Fibroblast of gingiva (primary cell): ENCODE measurements at regions not wholly inside any gene's neighbourhood (a gene's known extent, or its start where the extent isn't known, plus 50 kb on each side); places are given as distances from the start of the nearest gene placed in this dataset.
"Not testable (repeated sequence)": the region's sequence is repeated elsewhere in the genome, so short reads cannot be mapped to it uniquely, and the experiment has no call there.

Experiments
- DNase-seq: peaks from one replicate; pipeline ENCODE4 v3.0.0-alpha.2; 2011; ENCODE audit warnings: low read depth

DNA sequence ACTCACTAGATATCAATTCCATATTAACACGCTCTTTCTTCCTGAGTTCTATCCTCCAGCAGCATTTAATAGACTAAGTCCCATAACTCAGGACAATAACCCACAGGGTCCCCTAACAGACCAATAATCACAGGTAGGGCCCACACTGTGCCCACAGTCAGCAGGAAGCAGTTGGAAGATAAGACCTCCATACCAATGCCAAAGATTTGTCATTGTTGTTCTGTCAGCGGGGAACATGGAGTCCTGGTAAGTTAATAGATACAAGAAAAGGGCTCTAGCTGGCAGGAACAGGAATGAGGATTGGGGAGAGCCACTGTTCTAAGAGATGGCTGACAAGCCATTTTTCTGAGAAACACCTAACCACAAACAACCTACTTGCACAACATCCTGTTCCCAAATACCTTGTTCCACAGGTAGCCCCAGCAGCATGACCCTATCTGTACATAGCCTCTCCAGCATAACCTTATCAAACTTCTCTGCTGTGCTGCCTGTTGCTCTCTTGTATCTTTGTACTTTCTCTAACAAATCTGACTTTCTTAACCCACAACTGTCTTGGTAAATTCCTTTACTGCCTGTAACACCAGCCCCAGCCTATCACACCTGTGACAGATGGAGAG, 142.0 kb upstream of the KCNJ15 start:
- DNase-seq: no peak

- no peak for DNase-seq
These were observed 140.9 kb upstream of the KCNJ15 start for GRCh38 chr21:38115870-38116269.

- DNase-seq: no peak
These were observed 137.0 kb upstream of the KCNJ15 start for GRCh38 chr21:38119793-38120192.

- DNase-seq: not testable (repeated sequence)
These were observed 136.2 kb upstream of the KCNJ15 start for GRCh38 chr21:38120679-38120983.

DNA sequence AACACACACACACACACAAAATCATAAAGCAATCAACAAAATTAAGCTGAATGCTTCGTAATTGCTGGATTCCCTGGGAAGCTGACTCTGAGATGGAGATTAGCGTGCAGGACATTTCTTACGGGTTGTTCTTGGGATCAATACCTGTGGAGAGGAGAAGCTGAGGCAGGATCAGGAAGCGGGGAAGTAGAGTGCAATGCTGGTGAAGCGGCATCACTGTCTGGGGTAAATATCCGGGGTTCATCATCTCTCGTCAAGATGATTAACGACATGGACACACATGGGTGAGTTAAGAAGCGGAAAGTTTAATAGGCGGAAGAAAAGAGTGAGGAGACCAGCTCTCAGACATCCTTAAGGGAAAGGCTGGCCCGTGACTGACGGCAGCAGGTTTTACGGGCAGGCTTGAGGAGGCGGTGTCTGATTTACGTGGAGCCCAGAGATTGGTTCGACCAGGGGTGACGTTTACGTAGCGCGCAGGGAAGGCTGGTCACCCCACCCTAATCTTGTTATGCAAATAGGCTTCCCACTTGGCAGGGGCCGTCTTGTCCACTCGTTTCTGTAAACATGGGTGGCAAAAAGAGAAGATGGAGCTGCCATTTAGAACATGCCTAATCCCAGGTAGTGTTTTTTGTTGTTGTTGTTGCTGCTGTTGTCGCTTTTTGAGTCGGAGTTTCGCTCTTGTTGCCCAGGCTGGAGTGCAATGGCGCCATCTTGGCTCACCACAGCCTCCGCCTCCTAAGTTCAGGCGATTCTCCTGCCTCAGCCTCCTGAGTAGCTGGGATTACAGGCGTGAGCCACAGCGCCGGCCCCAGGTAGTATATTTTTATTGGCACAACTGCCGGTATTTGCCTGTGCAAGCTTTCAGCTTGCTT, 135.6 kb upstream of the KCNJ15 start:
- DNase-seq: no peak

- DNase-seq: no peak
These were observed 134.7 kb upstream of the KCNJ15 start for GRCh38 chr21:38121888-38122720.

DNA sequence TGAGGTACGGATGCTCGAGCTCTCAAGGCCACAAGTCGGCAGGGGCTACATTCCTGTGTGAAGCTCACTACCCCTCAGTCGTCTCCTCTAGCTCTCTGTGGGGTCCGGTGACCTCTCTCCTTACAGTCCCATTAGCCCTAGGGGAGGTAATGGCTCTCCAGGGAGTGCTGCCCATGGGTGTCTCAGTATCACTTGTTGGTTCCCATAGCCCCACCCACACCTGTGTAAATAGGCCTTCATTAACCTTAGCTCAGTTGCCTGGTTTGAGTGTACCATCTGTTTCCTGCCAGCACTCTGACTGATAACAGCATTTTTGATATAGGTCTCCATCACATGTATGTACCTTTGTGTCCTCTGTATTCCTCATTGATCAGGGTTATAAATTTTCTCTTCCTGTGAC, 133.2 kb upstream of the KCNJ15 start:
- DNase-seq: no peak

GRCh38 chr21:38126666-38127303, 130.0 kb upstream of the KCNJ15 start:
- DNase-seq: peak; percentile 4

- no peak for DNase-seq
These were observed 127.1 kb upstream of the KCNJ15 start for GRCh38 chr21:38129711-38130110.

DNA sequence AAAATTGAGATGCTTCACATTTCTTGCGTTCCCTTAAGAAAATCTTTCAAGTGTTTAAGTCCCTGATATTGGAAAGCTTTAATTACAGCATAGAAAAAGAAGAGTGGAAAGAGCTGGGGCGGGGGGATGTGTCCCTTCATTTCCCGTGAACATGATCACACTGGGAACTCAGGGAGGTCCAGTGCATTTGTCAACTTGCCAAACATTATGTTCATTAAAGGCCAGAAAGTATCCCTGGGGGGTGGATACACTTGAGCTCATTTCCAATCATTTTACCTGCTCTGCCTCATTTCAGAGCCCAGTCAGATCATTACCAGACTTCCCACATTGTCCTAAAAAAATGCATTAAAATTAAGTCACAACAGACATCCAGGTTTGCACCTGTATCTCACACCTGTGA, 123.6 kb upstream of the KCNJ15 start:
- DNase-seq: no peak

DNA sequence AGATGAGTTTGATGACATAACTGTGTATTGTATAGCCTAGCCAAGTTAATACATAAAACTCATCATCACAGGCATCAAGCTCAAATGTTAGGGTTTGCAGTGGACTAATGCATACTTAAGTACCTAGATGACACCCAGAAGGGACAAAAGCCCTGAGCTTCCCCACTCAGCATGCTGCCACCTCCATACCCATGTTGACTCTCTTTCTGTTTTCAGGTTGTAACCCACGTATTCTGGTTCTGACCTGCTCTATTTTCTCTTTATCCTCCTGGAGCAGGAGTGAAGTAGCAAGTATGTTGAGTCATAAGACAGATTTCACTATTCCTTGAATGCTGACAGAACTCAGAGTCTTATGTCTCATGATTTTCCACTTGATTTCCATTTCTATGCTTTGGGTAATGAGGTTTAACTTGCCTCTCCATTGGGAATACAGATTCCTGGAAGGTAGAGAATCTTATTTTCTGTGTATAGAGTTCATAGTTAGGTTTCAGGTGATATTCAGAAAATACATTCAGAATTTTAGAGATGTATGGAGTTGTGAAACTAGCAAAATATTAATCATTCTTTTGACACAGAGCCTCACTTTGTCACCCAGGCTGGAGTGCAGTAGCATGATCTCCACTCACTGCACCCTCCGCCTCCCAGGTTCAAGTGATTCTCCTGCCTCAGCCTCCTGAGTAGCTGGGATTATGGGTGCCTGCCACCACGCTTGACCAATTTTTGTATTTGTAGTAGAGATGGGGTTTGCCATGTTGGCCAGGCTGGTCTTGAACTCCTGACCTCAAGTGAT, 122.5 kb upstream of the KCNJ15 start:
- DNase-seq: no peak

- DNase-seq: no peak
These were observed 120.6 kb upstream of the KCNJ15 start for GRCh38 chr21:38136201-38136600.

DNA sequence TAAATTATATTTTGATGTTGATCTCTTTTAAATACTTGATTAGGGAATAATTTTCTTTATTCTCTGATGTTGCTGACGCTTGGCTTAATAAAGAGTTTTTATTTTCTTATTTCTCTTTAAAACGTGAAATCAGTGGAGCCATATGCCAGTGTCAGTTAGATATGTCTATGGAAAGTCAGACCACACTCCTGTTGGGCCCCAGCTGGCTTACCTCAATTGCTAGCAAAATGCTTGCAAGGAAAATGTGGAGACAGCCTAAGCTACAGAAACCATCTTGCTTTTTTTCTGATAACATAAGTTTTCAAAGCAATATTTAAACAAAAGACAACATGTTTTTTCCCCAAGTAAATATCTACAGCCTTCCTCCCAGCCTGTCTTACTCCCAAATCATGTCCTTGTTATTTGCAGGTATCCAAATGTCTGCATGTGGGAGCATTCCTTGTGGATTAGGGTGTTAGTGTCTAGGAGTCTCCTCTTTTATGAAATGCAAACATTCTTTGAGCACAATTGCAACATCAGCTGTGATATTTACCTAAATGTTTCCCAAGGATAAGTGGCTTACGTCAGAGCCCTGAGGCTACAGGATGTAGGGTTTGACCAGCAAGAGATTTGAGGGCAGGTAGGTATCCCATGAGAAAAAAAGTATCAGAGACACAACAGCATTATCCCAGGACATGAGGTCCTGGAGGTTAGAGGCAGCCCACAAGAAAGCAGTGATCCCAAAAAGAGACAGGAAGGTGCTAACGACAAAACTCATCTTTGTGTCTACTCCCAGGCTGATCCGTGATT, 117.2 kb upstream of the KCNJ15 start:
- DNase-seq: no peak

GRCh38 chr21:38140207-38140903, 116.4 kb upstream of the KCNJ15 start:
- DNase-seq: peak; percentile 40

DNA sequence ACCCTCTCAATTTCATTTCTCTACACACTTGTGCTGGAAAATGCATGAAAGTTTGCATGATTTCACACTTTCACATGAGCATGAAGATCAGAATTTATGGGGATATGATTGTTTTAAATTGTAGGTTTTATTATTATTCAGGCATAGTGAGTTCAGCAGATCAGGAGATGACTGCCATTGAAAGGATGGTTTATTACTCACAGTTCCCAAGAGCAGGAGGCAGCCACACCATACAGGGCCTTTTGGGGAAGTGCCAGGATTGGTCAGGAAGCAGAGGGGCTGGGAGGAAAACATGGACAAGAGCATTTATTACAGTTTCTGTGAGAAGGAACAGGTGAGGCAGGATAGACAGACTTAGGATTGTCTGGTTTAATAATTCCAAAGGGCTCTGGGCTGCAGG, 114.6 kb upstream of the KCNJ15 start:
- no peak for DNase-seq

DNA sequence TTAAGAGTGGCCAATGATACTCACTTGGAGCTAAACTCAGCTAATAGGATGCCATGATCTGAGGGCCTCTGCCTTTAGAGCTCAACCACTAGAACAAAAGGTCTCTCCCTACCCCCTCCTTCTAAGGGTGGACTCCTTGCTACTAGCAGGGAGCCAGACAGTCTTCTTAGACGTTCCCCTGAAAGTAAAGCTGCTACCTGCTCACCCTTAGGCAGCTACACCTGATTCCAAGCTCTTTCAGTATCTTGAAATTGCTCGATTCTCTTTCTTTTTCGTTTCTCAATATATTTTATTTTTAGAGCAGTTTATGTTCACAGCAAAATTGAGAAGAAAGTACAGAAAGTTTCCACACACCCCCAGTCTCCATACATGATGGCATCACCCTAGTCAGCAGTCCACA, 112.6 kb upstream of the KCNJ15 start:
- DNase-seq: no peak

DNA sequence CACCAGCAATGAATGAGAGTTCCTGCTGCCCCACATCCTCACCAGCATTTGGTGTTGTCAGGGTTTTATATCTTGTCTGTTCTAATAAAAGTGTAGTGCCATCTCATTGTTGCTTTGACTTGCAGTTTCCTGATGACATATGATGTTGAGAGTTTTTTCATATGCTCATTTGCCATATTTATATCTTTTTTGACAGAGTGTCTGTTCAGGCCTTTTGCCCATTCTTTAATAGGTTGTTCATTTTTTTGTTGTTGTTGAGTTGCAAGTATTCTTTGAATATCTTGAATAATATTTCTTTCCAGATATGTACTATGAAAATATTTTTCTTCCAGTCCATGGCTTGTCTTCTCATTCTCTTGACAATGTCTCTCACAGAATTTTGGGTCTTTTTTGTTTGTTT, 111.7 kb upstream of the KCNJ15 start:
- no peak for DNase-seq

DNA sequence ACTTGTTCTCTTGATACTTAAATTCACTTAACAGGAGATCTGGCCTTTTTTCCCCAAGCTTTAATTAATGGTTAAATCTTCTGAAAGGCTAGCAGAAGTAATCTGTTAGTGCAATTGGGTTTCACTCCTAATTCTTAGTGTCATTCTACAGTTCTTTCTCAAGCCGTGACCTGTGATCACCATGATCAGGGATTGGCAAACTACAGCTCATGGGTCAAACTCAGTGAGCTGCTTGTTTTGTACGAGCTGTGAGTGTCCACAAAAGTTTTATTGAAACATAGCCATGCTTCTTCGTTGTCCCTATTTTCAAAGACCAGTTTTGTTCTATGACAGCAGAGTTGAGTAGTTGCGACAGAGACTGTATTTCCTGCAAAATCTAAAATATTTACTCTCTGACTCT, 109.4 kb upstream of the KCNJ15 start:
- no peak for DNase-seq

DNA sequence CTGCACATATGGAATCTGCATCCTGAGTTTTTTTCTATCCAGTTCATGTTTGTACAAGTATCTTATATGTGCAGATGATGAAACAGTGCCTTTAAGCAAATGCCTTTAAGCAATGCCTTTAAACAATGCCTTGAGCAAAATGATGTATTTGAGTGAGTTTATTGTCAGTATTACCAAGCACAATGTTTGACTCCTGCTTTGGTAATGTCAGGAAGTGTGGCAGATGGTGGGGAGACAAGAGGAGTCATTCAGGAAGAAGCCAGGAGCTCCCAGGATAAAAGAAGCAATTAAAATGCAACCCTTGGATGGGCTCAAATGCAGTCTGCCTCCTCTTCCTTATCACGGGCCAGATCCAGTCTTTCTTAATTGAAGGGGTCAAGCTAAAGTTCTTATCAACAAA, 108.7 kb upstream of the KCNJ15 start:
- no peak for DNase-seq

GRCh38 chr21:38151021-38151645, 105.7 kb upstream of the KCNJ15 start:
- no peak for DNase-seq
